GM12878 (cell line): ENCODE measurements at regions not wholly inside any gene's neighbourhood (a gene's known extent, or its start where the extent isn't known, plus 50 kb on each side); places are given as distances from the start of the nearest gene placed in this dataset.

Experiments
- ATAC-seq: fragments of 200-7000 bp; cut with Tn5 transposase; 3 replicates; pipeline ENCODE4 v1.9.1; 2020; ENCODE audit warnings: mild to moderate bottlenecking, moderate library complexity
- BruUV-seq: library from RNA; stranded (reverse); fragments of 400-500 nt; replicated peaks from 2 replicates; lab custom pipeline; 2021; lab: Mats Ljungman, UMichigan
- CTCF ChIA-PET: fragments of 300-600 bp; sonication (Branson Sonifier 250); formaldehyde crosslinking; extraction: SDS; loops from one replicate; lab custom pipeline; 2021; ENCODE audit warnings: inconsistent platforms; lab: Yijun Ruan, JAX
- POLR2A ChIA-PET: fragments of 350-600 bp; formaldehyde crosslinking; extraction: SDS; loops from one replicate; lab custom pipeline; 2021; ENCODE audit warnings: inconsistent platforms; lab: Charles Lee
- RAD21 ChIA-PET: fragments of 300-600 bp; sonication (Branson Sonifier 250); formaldehyde crosslinking; loops from one replicate; lab custom pipeline; 2023; ENCODE audit warnings: antibody characterized with exemption; ENCODE audit not compliant: unreplicated experiment; lab: Charles Lee
- SMC1A ChIA-PET: fragments of 300-600 bp; sonication (Branson Sonifier 250); formaldehyde crosslinking; loops from one replicate; lab custom pipeline; 2023; ENCODE audit not compliant: unreplicated experiment, uncharacterized antibody; lab: Charles Lee
- DNase-seq: peaks from one replicate; pipeline ENCODE4 v3.0.0-alpha.2; 2011; ENCODE audit warnings: low read depth, low spot score
- FAIRE-seq: peaks from 3 replicates; lab custom pipeline; 2011; peaks lifted over from hg19 to GRCh38; lab: Jason Lieb, UNC
- H2AFZ ChIP-seq: 2 replicates; pipeline ENCODE4 v1.6.0; 2011; ENCODE audit warnings: low read depth, low read length, control low read depth; ENCODE audit not compliant: control insufficient read depth
- H3K27ac ChIP-seq: 2 replicates; pipeline ENCODE4 v1.5.1; 2011; ENCODE audit warnings: control low read depth; ENCODE audit not compliant: control insufficient read depth, insufficient read depth
- H3K27me3 ChIP-seq, 2 experiments: replicated peaks in 1 of 2; 2 replicates each; pipeline versions ENCODE4 v1.6.0 to v1.6.1; 2011; ENCODE audit warnings: low read length in 1 of 2; ENCODE audit not compliant: control insufficient read depth in 2 of 2, insufficient read depth in 2 of 2
- H3K36me3 ChIP-seq, 2 experiments: 2 replicates each; pipeline ENCODE4 v1.5.1; 2011; ENCODE audit warnings: low read length in 1 of 2; ENCODE audit not compliant: control insufficient read depth in 2 of 2, insufficient read depth in 2 of 2
- H3K4me1 ChIP-seq: 2 replicates; pipeline ENCODE4 v1.6.1; 2011; ENCODE audit warnings: mild to moderate bottlenecking, low read length, moderate library complexity, mixed read lengths; ENCODE audit not compliant: control insufficient read depth, insufficient read depth
- H3K4me2 ChIP-seq: 2 replicates; pipeline ENCODE4 v1.6.0; 2011; ENCODE audit warnings: control low read depth; ENCODE audit not compliant: control insufficient read depth, insufficient read depth
- H3K4me3 ChIP-seq: fragments of 200-600 bp; sonication (generic); 2 replicates; pipeline ENCODE4 v1.5.1; 2016
- H3K79me2 ChIP-seq: 2 replicates; pipeline ENCODE4 v1.6.0; 2011; ENCODE audit warnings: low read length; ENCODE audit not compliant: control insufficient read depth, insufficient read depth
- H3K9ac ChIP-seq: 2 replicates; pipeline ENCODE4 v1.8.0; 2011; ENCODE audit warnings: low read length, control low read depth, mixed read lengths; ENCODE audit not compliant: control insufficient read depth, insufficient read depth
- H3K9me3 ChIP-seq: replicated peaks from 3 replicates; pipeline ENCODE4 v1.5.1; 2011; ENCODE audit warnings: mild to moderate bottlenecking, low read length; ENCODE audit not compliant: control insufficient read depth, insufficient read depth
- H4K20me1 ChIP-seq: 2 replicates; pipeline ENCODE4 v1.6.0; 2011; ENCODE audit not compliant: control insufficient read depth, insufficient read depth
- BMI1 ChIP-seq: fragments of 450-650 bp; IDR thresholded peaks from 2 replicates; pipeline ENCODE4 v1.6.1; 2016; ENCODE audit warnings: mild to moderate bottlenecking, moderate library complexity, borderline replicate concordance
- CEBPB ChIP-seq, 2 experiments: fragments of 150-350 bp in 1 of 2; IDR thresholded peaks; 2 replicates each; pipeline ENCODE4 v1.6.1; 2012 to 2014; ENCODE audit warnings: low read depth in 2 of 2, low read length in 2 of 2, borderline replicate concordance in 1 of 2, inconsistent platforms in 1 of 2
- DPF2 ChIP-seq: fragments of 450-650 bp; IDR thresholded peaks from 2 replicates; pipeline ENCODE4 v1.6.1; 2017; ENCODE audit warnings: mild to moderate bottlenecking
- IKZF1 ChIP-seq: fragments of 450-650 bp; conservative IDR thresholded peaks from 2 replicates; pipeline ENCODE4 v1.6.1; 2017; ENCODE audit warnings: antibody characterized with exemption, mild to moderate bottlenecking
- IKZF2 ChIP-seq, 2 experiments: fragments of 450-650 bp; IDR thresholded peaks; 2 replicates each; pipeline ENCODE4 v1.6.1; 2017; ENCODE audit warnings: mild to moderate bottlenecking in 2 of 2, moderate library complexity in 2 of 2
- KLF5 ChIP-seq: fragments of 450-650 bp; IDR thresholded peaks from 2 replicates; pipeline ENCODE4 v1.6.1; 2014; ENCODE audit warnings: mild to moderate bottlenecking; ENCODE audit not compliant: partially characterized antibody
- MAX ChIP-seq: IDR thresholded peaks from 2 replicates; pipeline ENCODE4 v1.6.1; 2012; ENCODE audit warnings: low read depth, low read length, improper control_type of control experiment
- MLLT1 ChIP-seq: fragments of 450-650 bp; IDR thresholded peaks from 2 replicates; pipeline ENCODE4 v1.6.1; 2016; ENCODE audit warnings: mild to moderate bottlenecking
- NFIC ChIP-seq: IDR thresholded peaks from 2 replicates; pipeline ENCODE4 v1.6.1; 2012; ENCODE audit warnings: low read depth, mild to moderate bottlenecking, inconsistent platforms, low read length, moderate library complexity
- PAX8 ChIP-seq: fragments of 450-650 bp; IDR thresholded peaks from 2 replicates; pipeline ENCODE4 v1.6.1; 2017; ENCODE audit warnings: mild to moderate bottlenecking, moderate library complexity
- RCOR1 ChIP-seq: conservative IDR thresholded peaks from 2 replicates; pipeline ENCODE4 v1.6.1; 2012; ENCODE audit warnings: low read depth, low read length, improper control_type of control experiment
- SMAD1 ChIP-seq: fragments of 450-650 bp; IDR thresholded peaks from 2 replicates; pipeline ENCODE4 v1.6.1; 2018; ENCODE audit warnings: mild to moderate bottlenecking, low read depth; ENCODE audit not compliant: partially characterized antibody
- ZNF217 ChIP-seq: fragments of 450-650 bp; IDR thresholded peaks from 2 replicates; pipeline ENCODE4 v1.6.1; 2017; ENCODE audit warnings: antibody characterized with exemption, mild to moderate bottlenecking
- WGBS: methylation state at CpG from one replicate; pipeline ENCODE4 v1.1.6; 2016; ENCODE audit warnings: low lambda C conversion rate; ENCODE audit not compliant: insufficient replicate concordance, insufficient coverage; ENCODE audit errors: missing lambda C conversion rate; 5-methylcytosine and 5-hydroxymethylcytosine counted together
- in situ Hi-C: fragments of 300-500 bp; cut with MboI; formaldehyde crosslinking; loops from 9 replicates; pipeline ENCODE4 v1.14.3; 2018; ENCODE audit warnings: mixed read lengths
- intact Hi-C: fragments of 100-400 bp; cut with micrococcal nuclease; formaldehyde crosslinking; loops from one replicate; pipeline ENCODE4 v1.14.2; 2022; ENCODE audit not compliant: unreplicated experiment

DNA sequence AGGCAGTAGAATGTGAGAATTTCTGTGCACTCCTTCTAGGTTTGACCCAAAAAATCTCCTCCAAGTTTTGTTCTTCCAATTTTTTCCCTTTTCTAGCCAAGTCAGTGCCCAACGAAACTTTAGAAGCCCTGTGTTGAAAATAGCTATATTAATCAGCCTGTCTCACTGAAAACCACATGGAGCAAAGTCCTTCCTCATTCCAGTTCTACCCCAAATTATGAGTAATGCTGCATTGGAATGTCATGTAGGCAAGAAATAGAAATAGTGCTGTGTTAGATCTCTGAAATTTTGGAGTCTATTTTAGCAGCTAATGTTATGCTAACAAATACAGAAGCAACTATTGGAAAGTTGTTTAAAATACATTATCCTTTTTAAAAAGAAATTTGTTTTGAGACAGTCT, 725.5 kb downstream of the TBC1D32 start:
- Histone ChIP-seq H4K20me1 (no peaks in the 10 kb centered on the region), H3K27ac (no peak overlapping the region), H2AFZ (no peak overlapping the region), H3K9me3 (no peaks in the 10 kb centered on the region), H3K9ac (no peak overlapping the region), H3K4me3 (no peak overlapping the region), H3K4me1 (no peaks in the 10 kb centered on the region), H3K36me3 (no peaks in the 10 kb centered on the region), H3K4me2 (no peak overlapping the region), H3K79me2 (no peaks in the 10 kb centered on the region), H3K27me3 (no peaks in the 10 kb centered on the region)
- DNase-seq (no peak), ATAC-seq (no peak), FAIRE-seq (no peak)
- ChIA-PET CTCF (no interaction called here), RAD21 (no interaction called here), SMC1A (no interaction called here), POLR2A (no interaction called here)
- TF ChIP-seq ZNF217: no peak
- no peak for TF ChIP-seq SMAD1
- TF ChIP-seq KLF5: no peak
- no peak for TF ChIP-seq MAX
- TF ChIP-seq NFIC: no peak
- no peak for TF ChIP-seq IKZF2 (IDR thresholded peaks at IDR 0.05)
- no peak for TF ChIP-seq MLLT1
- no peak for TF ChIP-seq IKZF1
- TF ChIP-seq PAX8: no peak
- no peak for TF ChIP-seq DPF2
- TF ChIP-seq BMI1: no peak
- TF ChIP-seq CEBPB (IDR thresholded peaks at IDR 0.05; ENCODE audit: borderline replicate concordance in 1 of 2, low read depth in 2 of 2, low read length in 2 of 2): no peak
- TF ChIP-seq RCOR1: no peak
- in situ Hi-C loops: no loop called here
- no TSS peak for BruUV-seq
- 0% methylated on average over 1 of the region's 1 CpG for WGBS
- intact Hi-C loops: no loop called here
